ENCODE measurements at regions not wholly inside any gene's neighbourhood (a gene's known extent, or its start where the extent isn't known, plus 50 kb on each side); places are given as distances from the start of the nearest gene placed in this dataset.

DNA sequence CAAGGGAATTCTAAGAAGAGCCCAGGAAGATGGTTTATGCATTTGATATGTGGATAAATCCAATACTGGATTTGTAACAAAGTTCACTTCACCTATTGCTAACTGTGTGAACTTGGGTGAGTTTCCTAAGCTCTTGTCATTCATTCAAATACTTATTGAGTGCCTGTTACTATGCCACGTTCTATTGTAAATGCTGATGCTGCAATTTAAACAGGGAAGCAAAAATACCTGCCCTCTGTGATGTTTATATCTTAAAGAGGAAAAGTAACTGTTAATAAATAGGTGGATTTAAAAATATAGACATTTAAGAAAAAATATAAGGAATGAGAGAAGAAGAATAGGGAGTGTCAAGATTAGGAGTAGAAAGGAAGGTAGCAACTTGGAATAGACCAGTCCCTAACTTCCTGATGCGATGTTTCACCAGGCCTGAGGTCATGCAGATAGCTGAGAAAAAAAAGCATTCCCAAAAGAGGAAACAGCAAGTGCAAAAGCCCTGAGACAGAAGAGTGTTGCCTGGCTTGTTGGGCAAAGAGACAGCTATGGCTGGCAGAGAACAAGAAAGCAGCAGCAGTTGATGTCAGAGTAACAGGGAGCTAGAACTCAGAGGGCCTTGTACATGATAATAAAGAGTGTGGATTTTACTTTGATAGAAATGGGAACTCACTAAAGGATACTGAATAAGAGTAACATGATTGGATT lies 54.3 kb upstream of the TCF21 start:
- 83% methylated on average over 2 of the region's 2 CpGs for WGBS
- Histone ChIP-seq H3K4me1 (ENCODE audit: control insufficient read depth in 2 of 2, insufficient read depth in 2 of 2, low read length in 2 of 2) (peaks cover 5 to 6% of the 10 kb centered on the region in 2 donors), H3K36me3 (ENCODE audit: control insufficient read depth in 2 of 2, insufficient read depth in 2 of 2, low read length in 1 of 2) (no peaks in the 10 kb centered on the region), H3K27ac (ENCODE audit: low read depth in 1 of 2, low read length in 1 of 2) (no peak overlapping the region), H3K27me3 (ENCODE audit: control insufficient read depth in 2 of 2, insufficient read depth in 1 of 2, low read length in 1 of 2) (peaks cover 2 to 8% of the 10 kb centered on the region in 2 donors), H3K9me3 (ENCODE audit: control insufficient read depth in 2 of 2, insufficient read depth in 1 of 2, low read length in 1 of 2) (no peaks in the 10 kb centered on the region), H3K4me3 (ENCODE audit: low read length in 2 of 2) (no peak overlapping the region)
- no peak for DNase-seq (ENCODE audit: low read depth in 6 of 9, low spot score in 9 of 9)

DNA sequence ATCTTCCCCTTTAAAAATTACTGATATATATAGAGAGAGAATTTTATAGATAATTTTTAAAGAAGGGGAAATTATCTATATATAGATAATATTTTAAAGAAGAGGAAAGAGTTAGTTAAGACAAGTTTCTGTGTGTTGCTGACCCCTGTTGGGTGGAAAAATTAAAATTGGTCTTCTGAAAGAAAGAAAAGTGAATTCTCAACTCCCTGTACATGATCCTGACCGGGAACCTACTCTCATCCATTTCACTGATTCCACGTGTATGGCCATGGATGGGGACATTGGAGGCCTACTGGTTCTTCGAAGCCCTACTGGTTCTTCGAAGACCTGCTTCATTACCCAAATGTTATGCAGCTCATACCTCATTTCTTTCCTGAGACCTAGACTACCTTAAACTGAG lies 53.0 kb upstream of the TCF21 start:
- whole genome bisulfite sequencing = 99% methylated on average over 4 of the region's 4 CpGs
- Histone ChIP-seq H3K9me3 (ENCODE audit: control insufficient read depth in 2 of 2, insufficient read depth in 1 of 2, low read length in 1 of 2) (no peaks in the 10 kb centered on the region), H3K27ac (ENCODE audit: low read depth in 1 of 2, low read length in 1 of 2) (no peak overlapping the region), H3K27me3 (ENCODE audit: control insufficient read depth in 2 of 2, insufficient read depth in 1 of 2, low read length in 1 of 2) (peaks cover 2 to 8% of the 10 kb centered on the region in 2 donors), H3K4me3 (ENCODE audit: low read length in 2 of 2) (no peak overlapping the region), H3K4me1 (ENCODE audit: control insufficient read depth in 2 of 2, insufficient read depth in 2 of 2, low read length in 2 of 2) (peaks cover 5 to 6% of the 10 kb centered on the region in 2 donors), H3K36me3 (ENCODE audit: control insufficient read depth in 2 of 2, insufficient read depth in 2 of 2, low read length in 1 of 2) (no peaks in the 10 kb centered on the region)
- DNase-seq (ENCODE audit: low read depth in 6 of 9, low spot score in 9 of 9) = no peak

GRCh38 chr6:133837801-133838349 lies 51.0 kb upstream of the TCF21 start:
- DNase-seq (ENCODE audit: low read depth in 6 of 9, low spot score in 9 of 9) = peak in 8 of 9 donors; percentile 27 to 65 (median 39)
- H3K27ac ChIP-seq (ENCODE audit: low read depth in 1 of 2, low read length in 1 of 2) = no peak overlapping the region
- WGBS = 6% methylated on average over 30 of the region's 30 CpGs

More at GRCh38 chr6:133837801-133838349, 51.0 kb upstream of the TCF21 start:
- Histone ChIP-seq H3K4me1 (ENCODE audit: control insufficient read depth in 2 of 2, insufficient read depth in 2 of 2, low read length in 2 of 2) (peaks cover 5 to 6% of the 10 kb centered on the region in 2 donors), H3K36me3 (ENCODE audit: control insufficient read depth in 2 of 2, insufficient read depth in 2 of 2, low read length in 1 of 2) (no peaks in the 10 kb centered on the region), H3K27me3 (ENCODE audit: control insufficient read depth in 2 of 2, insufficient read depth in 1 of 2, low read length in 1 of 2) (peaks cover 2 to 8% of the 10 kb centered on the region in 2 donors), H3K9me3 (ENCODE audit: control insufficient read depth in 2 of 2, insufficient read depth in 1 of 2, low read length in 1 of 2) (no peaks in the 10 kb centered on the region), H3K4me3 (ENCODE audit: low read length in 2 of 2) (peak overlapping the region; percentile 22 to 31)
